PC-9 (cell line): ENCODE measurements at regions not wholly inside any gene's neighbourhood (a gene's known extent, or its start where the extent isn't known, plus 50 kb on each side); places are given as distances from the start of the nearest gene placed in this dataset.

Experiments used
- BruUV-seq: library from RNA; stranded (reverse); fragments of 400-500 nt; replicated peaks from 2 replicates; lab custom pipeline; 2021; lab: Mats Ljungman, UMichigan
- CTCF ChIA-PET: fragments of 300-600 bp; sonication (Branson Sonifier 250); formaldehyde crosslinking; loops from one replicate; lab custom pipeline; 2022; ENCODE audit warnings: antibody characterized with exemption; lab: Charles Lee
- POLR2A ChIA-PET: fragments of 300-600 bp; sonication (Branson Sonifier 250); formaldehyde crosslinking; loops from one replicate; lab custom pipeline; 2022; ENCODE audit warnings: antibody characterized with exemption; ENCODE audit not compliant: unreplicated experiment; lab: Charles Lee
- DNase-seq, 2 experiments: peaks; one replicate each; pipeline versions ENCODE4 v3.0.0 to v3.0.0-alpha.2; 2015 to 2022; ENCODE audit warnings: mixed read lengths in 1 of 2
- H2AFZ ChIP-seq: fragments of 200-600 bp; sonication (generic); 2 replicates; pipeline ENCODE4 v1.8.1; 2017; ENCODE audit warnings: antibody characterized with exemption
- H3F3A ChIP-seq: fragments of 200-600 bp; sonication (generic); 2 replicates; pipeline ENCODE4 v1.8.1; 2017; ENCODE audit warnings: antibody characterized with exemption, mild to moderate bottlenecking, low read depth; ENCODE audit not compliant: insufficient read depth
- H3K27ac ChIP-seq: fragments of 200-600 bp; sonication (generic); 2 replicates; pipeline ENCODE4 v1.6.1; 2016; ENCODE audit warnings: mixed run types
- H3K27me3 ChIP-seq: fragments of 200-600 bp; sonication (generic); 2 replicates; pipeline ENCODE4 v1.6.1; 2016; ENCODE audit warnings: low read depth, mixed run types; ENCODE audit not compliant: insufficient read depth
- H3K36me3 ChIP-seq: fragments of 200-600 bp; sonication (generic); 2 replicates; pipeline ENCODE4 v1.6.1; 2016; ENCODE audit warnings: low read depth, mixed run types
- H3K4me1 ChIP-seq: fragments of 200-600 bp; sonication (generic); replicated peaks from 2 replicates; pipeline ENCODE4 v1.6.1; 2016; ENCODE audit warnings: mixed run types; ENCODE audit not compliant: insufficient read depth
- H3K4me2 ChIP-seq: fragments of 200-600 bp; sonication (generic); 2 replicates; pipeline ENCODE4 v1.6.1; 2017; ENCODE audit warnings: mixed run types
- H3K4me3 ChIP-seq: fragments of 200-600 bp; sonication (generic); 2 replicates; pipeline ENCODE4 v1.6.1; 2016; ENCODE audit warnings: mixed run types
- H3K79me2 ChIP-seq: fragments of 200-600 bp; sonication (generic); 2 replicates; pipeline ENCODE4 v1.6.1; 2017; ENCODE audit warnings: low read depth, mixed run types
- H3K9me2 ChIP-seq: fragments of 200-600 bp; sonication (generic); 2 replicates; pipeline ENCODE4 v1.8.1; 2017; ENCODE audit warnings: mild to moderate bottlenecking; ENCODE audit not compliant: insufficient read depth
- H3K9me3 ChIP-seq: fragments of 200-600 bp; sonication (generic); 2 replicates; pipeline ENCODE4 v1.8.1; 2016; ENCODE audit warnings: low read depth; ENCODE audit not compliant: insufficient read depth
- H4K20me1 ChIP-seq: fragments of 200-600 bp; sonication (generic); 2 replicates; pipeline ENCODE4 v1.8.1; 2017; ENCODE audit not compliant: insufficient read depth
- EZH2 ChIP-seq: fragments of 200-600 bp; sonication (generic); IDR thresholded peaks from 2 replicates; pipeline ENCODE4 v1.8.0; 2017; ENCODE audit warnings: antibody characterized with exemption, low read depth
- intact Hi-C: fragments of 100-400 bp; cut with micrococcal nuclease; formaldehyde crosslinking; loops from one replicate; pipeline ENCODE4 v1.10.0; 2022; ENCODE audit not compliant: unreplicated experiment
- TF ChIP-seq, protein P1 (sequence below): fragments of 200-600 bp; sonication (generic); conservative IDR thresholded peaks from 2 replicates; pipeline ENCODE4 v1.6.1; 2017; ENCODE audit warnings: mixed run types, antibody characterized with exemption, mild to moderate bottlenecking, moderate library complexity

DNA sequence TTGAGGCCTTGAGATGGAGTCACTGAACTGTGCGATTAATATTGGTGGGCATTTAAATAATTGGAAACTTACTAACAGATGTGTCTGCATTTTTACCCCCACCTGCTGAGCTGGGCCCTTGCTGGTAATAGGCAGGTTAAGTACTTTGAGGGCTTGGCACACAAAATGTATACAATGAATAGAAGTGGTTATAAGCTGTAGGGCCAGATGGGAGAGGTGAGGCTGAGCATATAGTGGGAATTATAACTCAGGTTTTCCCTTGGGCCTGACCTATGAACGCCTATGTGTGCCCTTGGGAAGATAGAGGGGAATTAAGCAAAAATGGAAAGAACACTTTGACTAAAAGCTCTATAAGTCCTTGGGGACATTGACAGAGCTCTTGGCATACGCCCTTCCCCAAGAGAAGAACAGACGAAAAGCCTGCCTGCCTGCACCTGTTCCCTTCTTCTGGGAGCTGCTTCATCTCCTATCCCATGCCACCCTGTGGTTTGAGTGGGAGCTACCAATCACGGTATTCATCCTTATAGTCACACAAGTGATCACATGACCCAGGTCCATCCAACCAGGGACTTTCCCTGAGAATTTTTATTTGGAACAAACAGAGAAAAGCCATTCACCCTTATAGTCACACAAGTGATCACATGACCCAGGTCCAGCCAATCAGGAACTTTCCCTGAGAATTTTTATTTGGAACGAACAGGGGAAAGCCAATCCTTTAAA is 260.7 kb upstream of the CSF3R start:
- ChIA-PET CTCF (no interaction called here), POLR2A (no interaction called here)
- TF ChIP-seq EZH2, result no peak
- TF ChIP-seq, protein P1, sequence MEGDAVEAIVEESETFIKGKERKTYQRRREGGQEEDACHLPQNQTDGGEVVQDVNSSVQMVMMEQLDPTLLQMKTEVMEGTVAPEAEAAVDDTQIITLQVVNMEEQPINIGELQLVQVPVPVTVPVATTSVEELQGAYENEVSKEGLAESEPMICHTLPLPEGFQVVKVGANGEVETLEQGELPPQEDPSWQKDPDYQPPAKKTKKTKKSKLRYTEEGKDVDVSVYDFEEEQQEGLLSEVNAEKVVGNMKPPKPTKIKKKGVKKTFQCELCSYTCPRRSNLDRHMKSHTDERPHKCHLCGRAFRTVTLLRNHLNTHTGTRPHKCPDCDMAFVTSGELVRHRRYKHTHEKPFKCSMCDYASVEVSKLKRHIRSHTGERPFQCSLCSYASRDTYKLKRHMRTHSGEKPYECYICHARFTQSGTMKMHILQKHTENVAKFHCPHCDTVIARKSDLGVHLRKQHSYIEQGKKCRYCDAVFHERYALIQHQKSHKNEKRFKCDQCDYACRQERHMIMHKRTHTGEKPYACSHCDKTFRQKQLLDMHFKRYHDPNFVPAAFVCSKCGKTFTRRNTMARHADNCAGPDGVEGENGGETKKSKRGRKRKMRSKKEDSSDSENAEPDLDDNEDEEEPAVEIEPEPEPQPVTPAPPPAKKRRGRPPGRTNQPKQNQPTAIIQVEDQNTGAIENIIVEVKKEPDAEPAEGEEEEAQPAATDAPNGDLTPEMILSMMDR, result no peak
- Histone ChIP-seq H3K36me3 (no peaks in the 10 kb centered on the region), H3K79me2 (no peaks in the 10 kb centered on the region), H3K4me2 (no peak overlapping the region), H3F3A (no peaks in the 10 kb centered on the region), H3K9me2 (no peaks in the 10 kb centered on the region), H3K4me3 (no peak overlapping the region), H4K20me1 (no peaks in the 10 kb centered on the region; the same call in 1 of the 2 replicates), H3K27ac (no peak overlapping the region), H3K9me3 (no peaks in the 10 kb centered on the region), H3K4me1 (no peaks in the 10 kb centered on the region), H3K27me3 (peaks cover 18% of the 10 kb centered on the region), H2AFZ (no peak overlapping the region)
- intact Hi-C loops, result no loop called here
- BruUV-seq, result no TSS peak
- DNase-seq, result no peak

DNA sequence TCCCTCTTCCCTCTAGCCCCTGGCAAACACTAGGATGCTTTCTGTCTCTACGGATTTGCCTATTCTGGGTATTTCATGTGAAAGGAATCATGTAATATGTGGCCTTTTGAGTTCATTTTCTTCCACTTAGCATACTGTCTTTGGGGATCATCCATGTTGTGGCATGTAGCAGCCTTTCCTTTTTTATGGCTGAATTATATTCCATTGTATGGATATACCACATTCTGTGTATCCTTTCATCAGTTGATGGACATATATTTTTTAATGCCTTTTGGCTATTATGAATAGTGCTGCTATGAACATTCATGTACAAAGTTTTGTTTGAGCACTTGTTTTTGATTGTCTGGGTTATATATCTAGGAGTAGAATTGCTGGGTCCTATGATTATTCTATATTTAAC is 258.4 kb upstream of the CSF3R start:
- H3K27ac ChIP-seq, result no peak overlapping the region
- no peak overlapping the region for H3K4me2 ChIP-seq
- H3K4me1 ChIP-seq, result no peaks in the 10 kb centered on the region
- no peaks in the 10 kb centered on the region for H3K9me2 ChIP-seq
- peaks cover 30% of the 10 kb centered on the region for H3K27me3 ChIP-seq
- BruUV-seq, result no TSS peak
- intact Hi-C loops, result no loop called here
- POLR2A ChIA-PET, result no interaction called here
- H2AFZ ChIP-seq, result no peak overlapping the region
- no peaks in the 10 kb centered on the region for H3F3A ChIP-seq
- TF ChIP-seq, protein P1, result no peak
- no peaks in the 10 kb centered on the region for H3K36me3 ChIP-seq
- no peak for DNase-seq
- CTCF ChIA-PET, result no interaction called here
- H3K79me2 ChIP-seq, result no peaks in the 10 kb centered on the region
- no peaks in the 10 kb centered on the region for H3K9me3 ChIP-seq
- H3K4me3 ChIP-seq, result no peak overlapping the region
- H4K20me1 ChIP-seq, result no peaks in the 10 kb centered on the region

GRCh38 chr1:36740446-36740845 is 257.7 kb upstream of the CSF3R start:
- POLR2A ChIA-PET, result no interaction called here
- DNase-seq, result no peak
- Histone ChIP-seq H3K79me2 (no peaks in the 10 kb centered on the region), H3K9me3 (no peaks in the 10 kb centered on the region), H3K27me3 (peaks cover 31% of the 10 kb centered on the region), H3K4me1 (no peaks in the 10 kb centered on the region), H2AFZ (no peak overlapping the region), H3K36me3 (no peaks in the 10 kb centered on the region), H4K20me1 (no peaks in the 10 kb centered on the region), H3K27ac (no peak overlapping the region), H3F3A (no peaks in the 10 kb centered on the region), H3K9me2 (no peaks in the 10 kb centered on the region), H3K4me2 (no peak overlapping the region), H3K4me3 (no peak overlapping the region)
- CTCF ChIA-PET, result no interaction called here
- no TSS peak for BruUV-seq
- no peak for TF ChIP-seq EZH2
- TF ChIP-seq, protein P1, result no peak
- intact Hi-C loops, result no loop called here
